K562 (cell line): ENCODE measurements at regions not wholly inside any gene's neighbourhood (a gene's known extent, or its start where the extent isn't known, plus 50 kb on each side); places are given as distances from the start of the nearest gene placed in this dataset.

Experiments used
- CHCHD3 ChIP-seq: fragments of 250-450 bp; sonication (Bioruptor Pico); IDR thresholded peaks from 2 replicates; pipeline ENCODE4 v2.1.2; 2022; ENCODE audit warnings: mild to moderate bottlenecking
- CREM ChIP-seq: IDR thresholded peaks from 2 replicates; pipeline ENCODE4 v1.6.1; 2014; ENCODE audit warnings: antibody characterized with exemption, low read depth
- CSDE1 ChIP-seq, 2 experiments: fragments of 450-650 bp; IDR thresholded peaks; 2 replicates each; pipeline ENCODE4 v1.6.1; 2016; ENCODE audit warnings: mild to moderate bottlenecking in 1 of 2
- CTCF ChIP-seq, 3 experiments: IDR thresholded peaks in 2 of 3; conservative IDR thresholded peaks in 1 of 3; 2 replicates each; pipeline ENCODE4 v1.5.1; 2011 to 2012; ENCODE audit warnings: low read length in 3 of 3, mild to moderate bottlenecking in 3 of 3, control low read depth in 2 of 3, improper control_type of control experiment in 1 of 3, inconsistent platforms in 1 of 3, low read depth in 1 of 3, mixed read lengths in 1 of 3, moderate library complexity in 1 of 3; ENCODE audit not compliant: insufficient read depth in 2 of 3
- ETS2 ChIP-seq: IDR thresholded peaks from 2 replicates; pipeline ENCODE4 v1.6.1; 2016; ENCODE audit warnings: borderline replicate concordance, missing genetic modification characterization, mild to moderate bottlenecking, moderate library complexity, missing compliant biosample characterization; ENCODE audit not compliant: poor library complexity, severe bottlenecking
- FOS ChIP-seq: IDR thresholded peaks from 3 replicates; pipeline ENCODE4 v1.6.1; 2011; ENCODE audit not compliant: insufficient read length; ENCODE audit errors: extremely low read depth
- POLR3G ChIP-seq: IDR thresholded peaks from 2 replicates; pipeline ENCODE4 v1.6.1; 2011; ENCODE audit not compliant: insufficient read length, insufficient replicate concordance; ENCODE audit errors: extremely low read depth
- RFX5 ChIP-seq: IDR thresholded peaks from 2 replicates; pipeline ENCODE4 v1.6.1; 2011; ENCODE audit warnings: low read depth, mild to moderate bottlenecking, improper control_type of control experiment, low read length
- SUPT5H ChIP-seq: fragments of 450-650 bp; IDR thresholded peaks from 2 replicates; pipeline ENCODE4 v1.6.1; 2016
- TAL1 ChIP-seq: fragments of 450-650 bp; IDR thresholded peaks from 2 replicates; pipeline ENCODE4 v1.6.1; 2016; ENCODE audit warnings: mild to moderate bottlenecking
- ZNF24 ChIP-seq: fragments of 450-650 bp; IDR thresholded peaks from 2 replicates; pipeline ENCODE4 v1.6.1; 2016

- TF ChIP-seq TAL1, result no peak
- no peak for TF ChIP-seq ZNF24
- TF ChIP-seq FOS, result no peak
- TF ChIP-seq SUPT5H, result no peak
- TF ChIP-seq CHCHD3 (CRISPR knock-in tag), result no peak
- TF ChIP-seq CTCF (IDR thresholded peaks at IDR 0.05 in 2 of 3, conservative IDR thresholded peaks at IDR 0.05 in 1 of 3; ENCODE audit: insufficient read depth in 2 of 3, low read depth in 1 of 3, low read length in 3 of 3), result no peak
- TF ChIP-seq CSDE1 (IDR thresholded peaks at IDR 0.05), result no peak
- TF ChIP-seq RFX5, result no peak
- TF ChIP-seq CREM, result no peak
- no peak for TF ChIP-seq POLR3G
- no peak for TF ChIP-seq ETS2 (tag)
These were observed 708.1 kb downstream of the BRD1 start for GRCh38 chr22:49119551-49119952.
